ENCODE measurements at regions not wholly inside any gene's neighbourhood (a gene's known extent, or its start where the extent isn't known, plus 50 kb on each side); places are given as distances from the start of the nearest gene placed in this dataset.

DNA sequence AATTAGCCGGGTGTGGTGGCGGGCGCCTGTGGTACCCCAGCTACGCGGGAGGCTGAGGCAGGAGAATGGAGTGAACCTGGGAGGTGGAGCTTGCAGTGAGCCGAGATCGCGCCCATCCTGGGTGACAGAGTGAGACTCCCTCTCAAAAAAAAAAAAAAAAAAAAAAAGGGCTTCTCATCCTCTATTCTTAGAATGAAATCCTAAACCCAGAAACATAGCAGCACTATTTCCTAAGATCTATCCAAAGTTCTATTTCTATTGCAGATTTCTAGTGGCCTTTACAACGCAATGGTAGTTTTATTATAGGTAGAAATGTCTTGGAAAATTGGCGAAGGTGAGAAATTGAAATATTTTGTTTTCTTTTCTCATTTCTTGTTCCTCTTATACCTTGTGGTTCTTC lies 501.0 kb upstream of the SETBP1 start:
- no peak overlapping the region for H3K4me2 ChIP-seq (ENCODE audit: low read length)
- no peaks in the 10 kb centered on the region for H3K4me1 ChIP-seq
- no peaks in the 10 kb centered on the region for H3K27me3 ChIP-seq (ENCODE audit: control insufficient read depth, insufficient read depth, low read length)
- TF ChIP-seq, protein P1, sequence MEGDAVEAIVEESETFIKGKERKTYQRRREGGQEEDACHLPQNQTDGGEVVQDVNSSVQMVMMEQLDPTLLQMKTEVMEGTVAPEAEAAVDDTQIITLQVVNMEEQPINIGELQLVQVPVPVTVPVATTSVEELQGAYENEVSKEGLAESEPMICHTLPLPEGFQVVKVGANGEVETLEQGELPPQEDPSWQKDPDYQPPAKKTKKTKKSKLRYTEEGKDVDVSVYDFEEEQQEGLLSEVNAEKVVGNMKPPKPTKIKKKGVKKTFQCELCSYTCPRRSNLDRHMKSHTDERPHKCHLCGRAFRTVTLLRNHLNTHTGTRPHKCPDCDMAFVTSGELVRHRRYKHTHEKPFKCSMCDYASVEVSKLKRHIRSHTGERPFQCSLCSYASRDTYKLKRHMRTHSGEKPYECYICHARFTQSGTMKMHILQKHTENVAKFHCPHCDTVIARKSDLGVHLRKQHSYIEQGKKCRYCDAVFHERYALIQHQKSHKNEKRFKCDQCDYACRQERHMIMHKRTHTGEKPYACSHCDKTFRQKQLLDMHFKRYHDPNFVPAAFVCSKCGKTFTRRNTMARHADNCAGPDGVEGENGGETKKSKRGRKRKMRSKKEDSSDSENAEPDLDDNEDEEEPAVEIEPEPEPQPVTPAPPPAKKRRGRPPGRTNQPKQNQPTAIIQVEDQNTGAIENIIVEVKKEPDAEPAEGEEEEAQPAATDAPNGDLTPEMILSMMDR (IDR thresholded peaks at IDR 0.05): no peak
- H3K36me3 ChIP-seq (ENCODE audit: control insufficient read depth, insufficient read depth, low read length): no peaks in the 10 kb centered on the region
- H3K79me2 ChIP-seq: no peaks in the 10 kb centered on the region
- H3K9me3 ChIP-seq (ENCODE audit: control insufficient read depth, low read length): no peaks in the 10 kb centered on the region
- H3K9ac ChIP-seq: no peak overlapping the region
- H2AFZ ChIP-seq: no peak overlapping the region
- H3K4me3 ChIP-seq (ENCODE audit: low read depth, low read length): no peak overlapping the region
- H3K27ac ChIP-seq: no peak overlapping the region

DNA sequence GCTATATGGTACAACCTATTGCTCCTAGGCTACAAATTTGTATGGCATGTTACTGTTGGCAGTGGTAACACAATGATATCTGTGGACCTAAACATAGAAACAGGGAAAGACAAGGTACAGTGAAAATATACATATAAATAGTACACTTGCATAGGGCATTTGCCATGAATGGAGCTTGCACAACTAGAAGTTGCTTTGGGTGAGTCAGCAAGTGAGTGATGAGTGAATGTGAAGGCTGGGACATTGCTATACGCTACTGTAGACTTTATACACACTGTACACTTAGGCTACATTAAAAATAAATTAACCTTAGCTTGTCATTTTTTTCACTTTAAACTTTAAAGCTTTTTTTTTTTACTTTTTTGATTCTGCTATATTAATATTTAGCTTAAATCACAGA lies 500.0 kb upstream of the SETBP1 start:
- no peaks in the 10 kb centered on the region for H3K79me2 ChIP-seq
- H3K9me3 ChIP-seq (ENCODE audit: control insufficient read depth, low read length): no peaks in the 10 kb centered on the region
- H3K36me3 ChIP-seq (ENCODE audit: control insufficient read depth, insufficient read depth, low read length): no peaks in the 10 kb centered on the region
- H3K4me2 ChIP-seq (ENCODE audit: low read length): no peak overlapping the region
- TF ChIP-seq, protein P1 (IDR thresholded peaks at IDR 0.05): no peak
- H3K4me3 ChIP-seq (ENCODE audit: low read depth, low read length): no peak overlapping the region
- H3K9ac ChIP-seq: no peak overlapping the region
- no peak overlapping the region for H2AFZ ChIP-seq
- H3K4me1 ChIP-seq: no peaks in the 10 kb centered on the region
- no peak overlapping the region for H3K27ac ChIP-seq
- no peaks in the 10 kb centered on the region for H3K27me3 ChIP-seq (ENCODE audit: control insufficient read depth, insufficient read depth, low read length)

DNA sequence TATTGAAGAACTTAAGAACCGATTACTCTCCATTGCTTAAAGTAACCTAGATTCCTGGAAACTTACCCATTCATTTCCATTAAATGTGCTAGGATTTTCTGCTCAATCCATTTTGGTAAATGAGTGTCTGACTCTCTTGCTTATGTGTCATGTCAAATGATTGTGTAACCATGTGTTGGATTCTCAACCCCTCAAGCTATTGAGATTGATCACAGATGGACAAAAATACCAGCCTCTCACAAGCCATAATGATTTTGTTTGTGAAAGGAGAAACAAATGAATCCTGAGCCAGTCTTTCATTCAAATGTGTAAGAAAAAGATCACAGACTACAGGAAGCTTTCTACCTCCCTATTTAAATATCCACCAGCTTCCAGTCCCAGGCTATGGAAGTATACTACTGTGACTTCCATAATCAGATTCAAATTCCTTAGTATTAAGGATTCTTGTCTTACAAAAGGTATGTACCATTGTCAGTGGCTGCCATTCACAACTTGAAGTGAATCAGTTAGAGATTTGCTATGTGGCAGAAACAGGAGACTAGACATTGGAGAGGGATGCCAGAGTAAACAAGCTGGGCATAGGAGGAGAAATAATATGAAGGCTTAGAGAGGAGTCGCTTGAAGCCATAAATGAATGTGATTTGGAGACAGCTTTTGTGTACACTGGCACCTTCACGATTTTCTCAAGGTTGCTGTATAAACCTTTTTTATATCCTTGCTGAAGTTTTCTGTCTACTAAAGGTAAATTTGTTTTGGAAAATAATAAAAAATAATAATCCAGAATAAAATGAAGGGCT lies 498.5 kb upstream of the SETBP1 start:
- no peak overlapping the region for H2AFZ ChIP-seq
- no peak overlapping the region for H3K9ac ChIP-seq
- H3K27me3 ChIP-seq (ENCODE audit: control insufficient read depth, insufficient read depth, low read length): no peaks in the 10 kb centered on the region
- no peak overlapping the region for H3K4me3 ChIP-seq (ENCODE audit: low read depth, low read length)
- H3K79me2 ChIP-seq: no peaks in the 10 kb centered on the region
- H3K27ac ChIP-seq: no peak overlapping the region
- H3K36me3 ChIP-seq (ENCODE audit: control insufficient read depth, insufficient read depth, low read length): no peaks in the 10 kb centered on the region
- H3K9me3 ChIP-seq (ENCODE audit: control insufficient read depth, low read length): no peaks in the 10 kb centered on the region
- TF ChIP-seq, protein P1 (IDR thresholded peaks at IDR 0.05): no peak
- no peak overlapping the region for H3K4me2 ChIP-seq (ENCODE audit: low read length)
- H3K4me1 ChIP-seq: no peaks in the 10 kb centered on the region

DNA sequence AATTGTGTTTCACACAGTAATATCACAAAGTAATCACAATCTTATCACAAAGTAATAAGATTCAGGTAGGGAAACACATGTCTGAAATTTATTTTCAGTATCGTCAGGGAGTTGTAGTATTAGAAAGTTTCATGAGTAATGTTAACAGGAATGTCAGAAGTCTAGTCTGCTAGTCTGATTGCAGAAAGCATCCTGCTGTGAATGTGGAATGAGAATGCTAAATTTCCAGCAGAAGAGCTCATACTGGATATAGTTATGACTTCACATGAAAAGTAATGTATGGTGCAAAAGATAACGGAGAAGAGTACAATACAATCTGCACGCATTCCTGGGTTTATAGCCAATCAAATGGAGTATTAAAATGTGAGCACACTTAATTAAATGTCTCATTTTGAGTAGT lies 494.7 kb upstream of the SETBP1 start:
- Histone ChIP-seq H3K9ac (no peak overlapping the region), H3K4me3 (ENCODE audit: low read depth, low read length) (no peak overlapping the region), H3K27me3 (ENCODE audit: control insufficient read depth, insufficient read depth, low read length) (no peaks in the 10 kb centered on the region), H3K27ac (no peak overlapping the region), H2AFZ (no peak overlapping the region), H3K36me3 (ENCODE audit: control insufficient read depth, insufficient read depth, low read length) (no peaks in the 10 kb centered on the region), H3K4me1 (no peaks in the 10 kb centered on the region), H3K79me2 (no peaks in the 10 kb centered on the region), H3K9me3 (ENCODE audit: control insufficient read depth, low read length) (no peaks in the 10 kb centered on the region), H3K4me2 (ENCODE audit: low read length) (no peak overlapping the region)
- TF ChIP-seq, protein P1 (IDR thresholded peaks at IDR 0.05): no peak

DNA sequence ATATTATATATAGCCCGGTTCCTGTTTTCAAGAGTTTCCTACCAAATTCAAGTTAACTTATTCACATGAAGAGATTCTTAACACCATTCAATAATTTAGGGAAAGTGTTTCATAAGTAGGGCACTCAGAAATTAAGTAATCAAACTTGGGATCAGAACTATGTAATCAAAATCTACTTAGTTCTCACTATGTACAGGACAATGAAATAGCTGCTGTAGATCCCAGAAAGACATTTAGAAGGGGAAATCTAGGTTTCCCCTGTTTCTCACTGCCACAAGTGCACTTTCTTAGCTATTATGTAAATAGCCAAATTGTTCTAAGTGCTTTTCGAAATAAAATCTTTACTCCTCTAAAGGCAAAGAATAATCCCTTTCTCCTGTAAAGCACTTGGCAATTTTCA lies 493.6 kb upstream of the SETBP1 start:
- Histone ChIP-seq H3K9ac (no peak overlapping the region), H3K4me3 (ENCODE audit: low read depth, low read length) (no peak overlapping the region), H3K9me3 (ENCODE audit: control insufficient read depth, low read length) (no peaks in the 10 kb centered on the region), H2AFZ (no peak overlapping the region), H3K4me1 (no peaks in the 10 kb centered on the region), H3K4me2 (ENCODE audit: low read length) (no peak overlapping the region), H3K27me3 (ENCODE audit: control insufficient read depth, insufficient read depth, low read length) (no peaks in the 10 kb centered on the region), H3K36me3 (ENCODE audit: control insufficient read depth, insufficient read depth, low read length) (no peaks in the 10 kb centered on the region), H3K79me2 (no peaks in the 10 kb centered on the region), H3K27ac (no peak overlapping the region)
- TF ChIP-seq, protein P1 (IDR thresholded peaks at IDR 0.05): no peak
